ENCODE measurements at regions not wholly inside any gene's neighbourhood (a gene's known extent, or its start where the extent isn't known, plus 50 kb on each side); places are given as distances from the start of the nearest gene placed in this dataset.

- Histone ChIP-seq H3K4me3 (ENCODE audit: insufficient read length, low read depth) (no peak overlapping the region), H3K9ac (ENCODE audit: insufficient read length, low read depth) (no peak overlapping the region), H3K9me3 (ENCODE audit: insufficient read depth, low read length) (no peaks in the 10 kb centered on the region), H3K4me1 (ENCODE audit: insufficient read depth, insufficient read length) (no peaks in the 10 kb centered on the region), H3K36me3 (ENCODE audit: insufficient read depth, insufficient read length, low read length) (no peaks in the 10 kb centered on the region), H3K27me3 (ENCODE audit: insufficient read depth, insufficient read length) (no peaks in the 10 kb centered on the region)
- no peak for DNase-seq (ENCODE audit: low read depth, low spot score)
- TF ChIP-seq SUZ12 (IDR thresholded peaks at IDR 0.05; ENCODE audit: extremely low read depth, insufficient read depth, insufficient read length) (no peak), YY1 (IDR thresholded peaks at IDR 0.05; ENCODE audit: insufficient read depth, insufficient read length) (no peak), ZNF274 (IDR thresholded peaks at IDR 0.05; ENCODE audit: low read depth, low read length) (no peak)
Measured at GRCh38 chr3:187544326-187544725, 125.9 kb downstream of the SST start.

GRCh38 chr3:187540847-187541246, 129.3 kb downstream of the SST start:
- H3K9me3 ChIP-seq (ENCODE audit: insufficient read depth, low read length), result no peaks in the 10 kb centered on the region
- no peak overlapping the region for H3K9ac ChIP-seq (ENCODE audit: insufficient read length, low read depth)

GRCh38 chr3:187536185-187536584, 134.0 kb downstream of the SST start:
- no peak overlapping the region for H3K9ac ChIP-seq (ENCODE audit: insufficient read length, low read depth)
- no peaks in the 10 kb centered on the region; the same call in none of the 2 replicates for H3K9me3 ChIP-seq (ENCODE audit: insufficient read depth, low read length)
- no peak overlapping the region for H3K4me3 ChIP-seq (ENCODE audit: insufficient read length, low read depth)
- H3K4me1 ChIP-seq (ENCODE audit: insufficient read depth, insufficient read length), result peaks cover 4% of the 10 kb centered on the region
- DNase-seq (ENCODE audit: low read depth, low spot score), result no peak
- no peak for TF ChIP-seq SUZ12 (IDR thresholded peaks at IDR 0.05; ENCODE audit: extremely low read depth, insufficient read depth, insufficient read length)
- no peak for TF ChIP-seq YY1 (IDR thresholded peaks at IDR 0.05; ENCODE audit: insufficient read depth, insufficient read length)
- no peaks in the 10 kb centered on the region for H3K27me3 ChIP-seq (ENCODE audit: insufficient read depth, insufficient read length)
- no peaks in the 10 kb centered on the region for H3K36me3 ChIP-seq (ENCODE audit: insufficient read depth, insufficient read length, low read length)

More at GRCh38 chr3:187540847-187541246, 129.3 kb downstream of the SST start:
- Histone ChIP-seq H3K4me1 (ENCODE audit: insufficient read depth, insufficient read length) (no peaks in the 10 kb centered on the region), H3K27me3 (ENCODE audit: insufficient read depth, insufficient read length) (no peaks in the 10 kb centered on the region), H3K4me3 (ENCODE audit: insufficient read length, low read depth) (no peak overlapping the region), H3K36me3 (ENCODE audit: insufficient read depth, insufficient read length, low read length) (no peaks in the 10 kb centered on the region)
- TF ChIP-seq SUZ12 (IDR thresholded peaks at IDR 0.05; ENCODE audit: extremely low read depth, insufficient read depth, insufficient read length) (no peak), ZNF274 (IDR thresholded peaks at IDR 0.05; ENCODE audit: low read depth, low read length) (no peak), YY1 (IDR thresholded peaks at IDR 0.05; ENCODE audit: insufficient read depth, insufficient read length) (no peak)
- no peak for DNase-seq (ENCODE audit: low read depth, low spot score)

GRCh38 chr3:187533797-187534196, 136.4 kb downstream of the SST start:
- Histone ChIP-seq H3K4me3 (ENCODE audit: insufficient read length, low read depth) (no peak overlapping the region), H3K4me1 (ENCODE audit: insufficient read depth, insufficient read length) (peaks cover 4% of the 10 kb centered on the region), H3K9ac (ENCODE audit: insufficient read length, low read depth) (no peak overlapping the region), H3K36me3 (ENCODE audit: insufficient read depth, insufficient read length, low read length) (no peaks in the 10 kb centered on the region), H3K27me3 (ENCODE audit: insufficient read depth, insufficient read length) (no peaks in the 10 kb centered on the region), H3K9me3 (ENCODE audit: insufficient read depth, low read length) (no peaks in the 10 kb centered on the region; the same call in none of the 2 replicates)
- TF ChIP-seq YY1 (IDR thresholded peaks at IDR 0.05; ENCODE audit: insufficient read depth, insufficient read length) (no peak), SUZ12 (IDR thresholded peaks at IDR 0.05; ENCODE audit: extremely low read depth, insufficient read depth, insufficient read length) (no peak), ZNF274 (IDR thresholded peaks at IDR 0.05; ENCODE audit: low read depth, low read length) (no peak)
- no peak for DNase-seq (ENCODE audit: low read depth, low spot score)

- H3K9me3 ChIP-seq (ENCODE audit: insufficient read depth, low read length), result no peaks in the 10 kb centered on the region; the same call in none of the 2 replicates
- TF ChIP-seq SUZ12 (IDR thresholded peaks at IDR 0.05; ENCODE audit: extremely low read depth, insufficient read depth, insufficient read length) (no peak), ZNF274 (IDR thresholded peaks at IDR 0.05; ENCODE audit: low read depth, low read length) (no peak), YY1 (IDR thresholded peaks at IDR 0.05; ENCODE audit: insufficient read depth, insufficient read length) (no peak)
- peaks cover 4% of the 10 kb centered on the region for H3K4me1 ChIP-seq (ENCODE audit: insufficient read depth, insufficient read length)
- no peak for DNase-seq (ENCODE audit: low read depth, low spot score)
- H3K36me3 ChIP-seq (ENCODE audit: insufficient read depth, insufficient read length, low read length), result no peaks in the 10 kb centered on the region
- H3K4me3 ChIP-seq (ENCODE audit: insufficient read length, low read depth), result no peak overlapping the region
- no peaks in the 10 kb centered on the region for H3K27me3 ChIP-seq (ENCODE audit: insufficient read depth, insufficient read length)
- H3K9ac ChIP-seq (ENCODE audit: insufficient read length, low read depth), result no peak overlapping the region
Measured at GRCh38 chr3:187531831-187532230, 138.4 kb downstream of the SST start.

GRCh38 chr3:187522890-187523289, 147.3 kb downstream of the SST start:
- TF ChIP-seq SUZ12 (IDR thresholded peaks at IDR 0.05; ENCODE audit: extremely low read depth, insufficient read depth, insufficient read length) (no peak), YY1 (IDR thresholded peaks at IDR 0.05; ENCODE audit: insufficient read depth, insufficient read length) (no peak), ZNF274 (IDR thresholded peaks at IDR 0.05; ENCODE audit: low read depth, low read length) (no peak)

GRCh38 chr3:187522293-187522692, 147.9 kb downstream of the SST start:
- Histone ChIP-seq H3K9me3 (ENCODE audit: insufficient read depth, low read length) (peaks cover 25% of the 10 kb centered on the region; the same call in 1 of the 2 replicates), H3K9ac (ENCODE audit: insufficient read length, low read depth) (no peak overlapping the region), H3K36me3 (ENCODE audit: insufficient read depth, insufficient read length, low read length) (no peaks in the 10 kb centered on the region), H3K27me3 (ENCODE audit: insufficient read depth, insufficient read length) (no peaks in the 10 kb centered on the region), H3K4me3 (ENCODE audit: insufficient read length, low read depth) (no peak overlapping the region), H3K4me1 (ENCODE audit: insufficient read depth, insufficient read length) (no peaks in the 10 kb centered on the region)
- no peak for DNase-seq (ENCODE audit: low read depth, low spot score)
- no peak for TF ChIP-seq YY1 (IDR thresholded peaks at IDR 0.05; ENCODE audit: insufficient read depth, insufficient read length)
- no peak for TF ChIP-seq SUZ12 (IDR thresholded peaks at IDR 0.05; ENCODE audit: extremely low read depth, insufficient read depth, insufficient read length)
- TF ChIP-seq ZNF274 (IDR thresholded peaks at IDR 0.05; ENCODE audit: low read depth, low read length), result no peak

More at GRCh38 chr3:187522890-187523289, 147.3 kb downstream of the SST start:
- Histone ChIP-seq H3K4me3 (ENCODE audit: insufficient read length, low read depth) (no peak overlapping the region), H3K9me3 (ENCODE audit: insufficient read depth, low read length) (peaks cover 19% of the 10 kb centered on the region; the same call in 1 of the 2 replicates), H3K4me1 (ENCODE audit: insufficient read depth, insufficient read length) (no peaks in the 10 kb centered on the region), H3K27me3 (ENCODE audit: insufficient read depth, insufficient read length) (no peaks in the 10 kb centered on the region), H3K9ac (ENCODE audit: insufficient read length, low read depth) (no peak overlapping the region), H3K36me3 (ENCODE audit: insufficient read depth, insufficient read length, low read length) (no peaks in the 10 kb centered on the region)
- DNase-seq (ENCODE audit: low read depth, low spot score), result no peak

Measured in NT2/D1 (cell line).